DOHH2 (cell line): ENCODE measurements at regions not wholly inside any gene's neighbourhood (a gene's known extent, or its start where the extent isn't known, plus 50 kb on each side); places are given as distances from the start of the nearest gene placed in this dataset.

ENCODE experiments used
- H3F3A ChIP-seq: fragments of 200-600 bp; sonication (generic), shearing (Covaris generic); 2 replicates; pipeline ENCODE4 v1.6.0; 2016; ENCODE audit warnings: antibody characterized with exemption, mild to moderate bottlenecking; ENCODE audit not compliant: control insufficient read depth, insufficient read depth
- H3K27ac ChIP-seq: fragments of 200-600 bp; sonication (generic); 2 replicates; pipeline ENCODE4 v1.5.1; 2014; ENCODE audit warnings: low read depth, mild to moderate bottlenecking, low read length, moderate library complexity
- H3K27me3 ChIP-seq: fragments of 200-600 bp; sonication (generic); 2 replicates; pipeline ENCODE4 v1.6.1; 2014; ENCODE audit warnings: mild to moderate bottlenecking, low read length, mixed read lengths; ENCODE audit not compliant: control insufficient read depth
- H3K36me3 ChIP-seq: fragments of 200-600 bp; sonication (generic); 2 replicates; pipeline ENCODE4 v1.6.1; 2014; ENCODE audit warnings: mild to moderate bottlenecking, low read length, moderate library complexity, mixed read lengths; ENCODE audit not compliant: control insufficient read depth
- H3K4me1 ChIP-seq: fragments of 200-600 bp; sonication (generic); 2 replicates; pipeline ENCODE4 v1.6.1; 2014; ENCODE audit warnings: mild to moderate bottlenecking, low read length, mixed read lengths; ENCODE audit not compliant: control insufficient read depth
- H3K4me2 ChIP-seq: fragments of 200-600 bp; sonication (generic); 2 replicates; pipeline ENCODE4 v1.6.0; 2014; ENCODE audit warnings: mild to moderate bottlenecking, low read length, moderate library complexity
- H3K4me3 ChIP-seq: fragments of 200-600 bp; sonication (generic); 2 replicates; pipeline ENCODE4 v1.5.1; 2014; ENCODE audit warnings: mild to moderate bottlenecking, low read length, mixed read lengths
- H3K79me2 ChIP-seq: fragments of 200-600 bp; sonication (generic); 2 replicates; pipeline ENCODE4 v1.6.1; 2014; ENCODE audit warnings: mild to moderate bottlenecking, low read length, mixed read lengths; ENCODE audit not compliant: control insufficient read depth
- H3K9me2 ChIP-seq: fragments of 200-600 bp; sonication (generic); replicated peaks from 2 replicates; pipeline ENCODE4 v1.6.1; 2014; ENCODE audit warnings: mild to moderate bottlenecking, low read length, mixed read lengths; ENCODE audit not compliant: control insufficient read depth
- H3K9me3 ChIP-seq: fragments of 200-600 bp; sonication (generic); 2 replicates; pipeline ENCODE4 v1.6.1; 2014; ENCODE audit warnings: antibody characterized with exemption, low read length, mixed read lengths; ENCODE audit not compliant: control insufficient read depth, insufficient read depth
- H4K20me1 ChIP-seq: fragments of 200-600 bp; sonication (generic); 2 replicates; pipeline ENCODE4 v1.6.0; 2014; ENCODE audit warnings: low read depth, mild to moderate bottlenecking, antibody characterized with exemption, low read length, moderate library complexity; ENCODE audit not compliant: control insufficient read depth, insufficient read depth
- EZH2phosphoT487 ChIP-seq: fragments of 200-600 bp; sonication (generic); IDR thresholded peaks from 2 replicates; pipeline ENCODE4 v1.6.1; 2017; ENCODE audit warnings: borderline replicate concordance, mild to moderate bottlenecking, antibody characterized with exemption, low read length, moderate library complexity, mixed read lengths
- TF ChIP-seq, protein P1 (sequence below): fragments of 200-600 bp; sonication (generic); IDR thresholded peaks from one replicate; pipeline ENCODE4 v1.5.1; 2014; ENCODE audit warnings: antibody characterized with exemption, mild to moderate bottlenecking, low read depth, low read length; ENCODE audit not compliant: poor library complexity, severe bottlenecking

DNA sequence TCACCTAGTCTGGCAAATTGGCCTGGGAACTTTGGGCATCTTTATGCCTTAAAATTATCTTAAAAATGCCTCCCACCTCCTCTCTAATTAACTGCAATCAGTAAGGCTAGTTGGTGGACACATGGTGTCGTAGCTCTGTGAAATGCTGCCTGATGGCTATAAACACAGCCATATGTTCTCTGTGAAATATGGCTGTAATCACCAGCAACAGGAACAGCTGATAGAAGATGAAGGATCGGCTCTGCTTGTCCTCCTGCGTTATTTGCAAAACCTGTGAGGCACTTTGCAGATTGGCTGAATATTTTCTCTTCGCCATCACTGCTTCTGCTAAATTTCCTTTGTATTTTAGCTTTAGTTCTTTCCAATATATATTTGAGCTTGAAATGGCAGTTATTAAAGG lies 419.6 kb downstream of the RWDD3 start:
- H3K27ac ChIP-seq, result no peak overlapping the region
- TF ChIP-seq EZH2phosphoT487, result no peak
- TF ChIP-seq, protein P1, sequence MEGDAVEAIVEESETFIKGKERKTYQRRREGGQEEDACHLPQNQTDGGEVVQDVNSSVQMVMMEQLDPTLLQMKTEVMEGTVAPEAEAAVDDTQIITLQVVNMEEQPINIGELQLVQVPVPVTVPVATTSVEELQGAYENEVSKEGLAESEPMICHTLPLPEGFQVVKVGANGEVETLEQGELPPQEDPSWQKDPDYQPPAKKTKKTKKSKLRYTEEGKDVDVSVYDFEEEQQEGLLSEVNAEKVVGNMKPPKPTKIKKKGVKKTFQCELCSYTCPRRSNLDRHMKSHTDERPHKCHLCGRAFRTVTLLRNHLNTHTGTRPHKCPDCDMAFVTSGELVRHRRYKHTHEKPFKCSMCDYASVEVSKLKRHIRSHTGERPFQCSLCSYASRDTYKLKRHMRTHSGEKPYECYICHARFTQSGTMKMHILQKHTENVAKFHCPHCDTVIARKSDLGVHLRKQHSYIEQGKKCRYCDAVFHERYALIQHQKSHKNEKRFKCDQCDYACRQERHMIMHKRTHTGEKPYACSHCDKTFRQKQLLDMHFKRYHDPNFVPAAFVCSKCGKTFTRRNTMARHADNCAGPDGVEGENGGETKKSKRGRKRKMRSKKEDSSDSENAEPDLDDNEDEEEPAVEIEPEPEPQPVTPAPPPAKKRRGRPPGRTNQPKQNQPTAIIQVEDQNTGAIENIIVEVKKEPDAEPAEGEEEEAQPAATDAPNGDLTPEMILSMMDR, result no peak
- no peaks in the 10 kb centered on the region for H3K79me2 ChIP-seq
- H3K4me2 ChIP-seq, result no peak overlapping the region
- H3K4me1 ChIP-seq, result no peaks in the 10 kb centered on the region
- no peaks in the 10 kb centered on the region for H3K36me3 ChIP-seq
- no peak overlapping the region for H3K4me3 ChIP-seq
- H3K27me3 ChIP-seq, result no peaks in the 10 kb centered on the region
- no peaks in the 10 kb centered on the region for H3K9me3 ChIP-seq
- no peaks in the 10 kb centered on the region for H4K20me1 ChIP-seq
- H3F3A ChIP-seq, result no peaks in the 10 kb centered on the region
- no peaks in the 10 kb centered on the region; the same call in none of the 2 replicates for H3K9me2 ChIP-seq

DNA sequence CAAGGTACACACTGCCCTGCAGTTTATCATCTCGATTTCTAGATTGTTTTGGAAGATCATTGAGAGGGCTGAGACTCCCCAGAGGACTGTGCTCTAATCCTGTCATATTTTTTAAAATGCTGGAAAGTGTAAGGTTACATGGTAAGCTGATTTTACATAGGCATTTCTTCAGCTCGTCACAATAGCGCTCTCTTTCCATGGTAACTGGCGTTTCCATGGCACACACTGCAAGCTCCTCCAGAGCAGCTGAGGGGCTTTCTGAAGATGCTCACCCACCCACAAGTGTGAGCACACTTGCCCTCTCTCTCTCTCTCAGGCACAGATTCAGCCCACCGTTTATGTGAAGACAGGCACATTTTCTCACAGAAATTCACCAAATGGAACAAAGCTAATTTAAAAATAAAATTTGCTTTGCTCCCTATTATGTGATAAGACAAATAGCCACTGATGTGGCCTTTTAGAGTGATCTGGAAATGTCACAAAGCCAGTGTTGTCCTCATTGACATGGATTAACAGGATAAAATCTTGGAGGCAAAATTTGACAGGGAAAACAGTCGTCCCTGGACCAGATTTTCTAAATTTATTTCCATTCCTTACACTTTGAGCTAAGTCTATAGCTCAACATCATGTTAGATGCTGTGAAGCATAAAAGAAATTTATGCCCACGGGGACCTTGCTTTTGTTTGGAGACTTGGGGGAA lies 421.5 kb downstream of the RWDD3 start:
- no peaks in the 10 kb centered on the region for H3K4me1 ChIP-seq
- H3K79me2 ChIP-seq, result no peaks in the 10 kb centered on the region
- H3K9me2 ChIP-seq, result no peaks in the 10 kb centered on the region; the same call in none of the 2 replicates
- no peak overlapping the region for H3K4me2 ChIP-seq
- no peaks in the 10 kb centered on the region for H3K36me3 ChIP-seq
- no peaks in the 10 kb centered on the region for H4K20me1 ChIP-seq
- no peak overlapping the region for H3K4me3 ChIP-seq
- no peak for TF ChIP-seq EZH2phosphoT487
- TF ChIP-seq, protein P1, result no peak
- H3K27me3 ChIP-seq, result no peaks in the 10 kb centered on the region
- H3F3A ChIP-seq, result no peaks in the 10 kb centered on the region
- no peaks in the 10 kb centered on the region for H3K9me3 ChIP-seq
- no peak overlapping the region for H3K27ac ChIP-seq

DNA sequence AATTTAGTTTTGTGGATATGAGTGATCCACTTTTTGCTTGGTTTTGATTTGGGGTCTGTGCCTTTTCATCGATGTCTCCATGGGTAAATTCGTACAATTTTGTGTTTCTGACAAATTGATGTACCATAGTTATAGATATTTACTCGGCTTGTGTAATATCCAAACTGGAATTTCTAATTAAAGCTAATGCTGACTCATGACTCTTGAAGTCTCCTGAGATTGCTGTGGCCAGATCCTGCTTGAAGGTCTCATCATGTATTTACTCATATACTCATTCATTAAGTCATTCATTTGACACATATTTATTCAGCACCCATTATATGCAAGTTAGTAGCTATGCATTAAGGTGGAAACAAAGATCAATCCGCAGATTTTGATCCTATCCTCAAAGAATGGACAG lies 423.2 kb downstream of the RWDD3 start:
- no peak overlapping the region for H3K4me3 ChIP-seq
- no peaks in the 10 kb centered on the region for H3K9me3 ChIP-seq
- H4K20me1 ChIP-seq, result no peaks in the 10 kb centered on the region
- H3K9me2 ChIP-seq, result no peaks in the 10 kb centered on the region; the same call in none of the 2 replicates
- TF ChIP-seq, protein P1, result no peak
- no peak for TF ChIP-seq EZH2phosphoT487
- no peak overlapping the region for H3K27ac ChIP-seq
- H3K4me1 ChIP-seq, result no peaks in the 10 kb centered on the region
- H3K4me2 ChIP-seq, result no peak overlapping the region
- H3K36me3 ChIP-seq, result no peaks in the 10 kb centered on the region
- no peaks in the 10 kb centered on the region for H3K79me2 ChIP-seq
- no peaks in the 10 kb centered on the region for H3F3A ChIP-seq
- H3K27me3 ChIP-seq, result no peaks in the 10 kb centered on the region
